HEK293 (cell line): ENCODE measurements at regions not wholly inside any gene's neighbourhood (a gene's known extent, or its start where the extent isn't known, plus 50 kb on each side); places are given as distances from the start of the nearest gene placed in this dataset.

ENCODE experiments used
- CTCF ChIA-PET: fragments of 350-600 bp; formaldehyde crosslinking; extraction: SDS; loops from one replicate; lab custom pipeline; 2021; ENCODE audit warnings: antibody characterized with exemption; lab: Yijun Ruan, JAX
- POLR2A ChIA-PET: fragments of 300-600 bp; formaldehyde crosslinking; extraction: SDS; loops from one replicate; lab custom pipeline; 2020; ENCODE audit warnings: antibody characterized with exemption, inconsistent platforms; lab: Yijun Ruan, JAX
- H3K27ac ChIP-seq: fragments of 200-500 bp; sonication (Bioruptor generic); 2 replicates; pipeline ENCODE4 v1.5.1; 2014; ENCODE audit warnings: low read depth, low read length, control low read depth, inconsistent platforms; ENCODE audit errors: extremely low read depth
- H3K36me3 ChIP-seq, 2 experiments: fragments of 200-500 bp in 1 of 2; sonication (Bioruptor generic) in 1 of 2; 1 replicate in 1 of 2; 2 replicates in 1 of 2; pipeline ENCODE4 v1.5.1; 2014 to 2017; ENCODE audit warnings: inconsistent platforms in 2 of 2, low read length in 2 of 2; ENCODE audit not compliant: control insufficient read depth in 2 of 2, insufficient read depth in 1 of 2
- H3K4me1 ChIP-seq: fragments of 200-500 bp; sonication (Bioruptor generic); 2 replicates; pipeline ENCODE4 v1.5.1; 2014; ENCODE audit warnings: mild to moderate bottlenecking, low read length, inconsistent platforms; ENCODE audit not compliant: control insufficient read depth, insufficient read depth
- H3K4me3 ChIP-seq: 2 replicates; pipeline ENCODE4 v1.5.1; 2011; ENCODE audit warnings: low read depth, mild to moderate bottlenecking, control low read depth, low read length, moderate library complexity
- H3K9me3 ChIP-seq: fragments of 200-500 bp; sonication (Bioruptor generic); 2 replicates; pipeline ENCODE4 v1.5.1; 2014; ENCODE audit warnings: low read depth, low read length, inconsistent platforms; ENCODE audit not compliant: control insufficient read depth, insufficient read depth
- HOXD13 ChIP-seq: sonication (generic); formaldehyde crosslinking; IDR thresholded peaks from 2 replicates; pipeline ENCODE4 v1.8.0; 2022; ENCODE audit warnings: missing genetic modification reagents, borderline replicate concordance
- INSM2 ChIP-seq: fragments of 450-650 bp; formaldehyde crosslinking; IDR thresholded peaks from 2 replicates; pipeline ENCODE4 v1.5.1; 2016; ENCODE audit warnings: missing biosample characterization, missing genetic modification characterization
- PATZ1 ChIP-seq: fragments of 450-650 bp; formaldehyde crosslinking; IDR thresholded peaks from 2 replicates; pipeline ENCODE4 v1.5.1; 2016; ENCODE audit warnings: missing biosample characterization, missing genetic modification characterization
- REPIN1 ChIP-seq: fragments of 450-650 bp; formaldehyde crosslinking; IDR thresholded peaks from 2 replicates; pipeline ENCODE4 v1.5.1; 2017; ENCODE audit warnings: missing biosample characterization, missing genetic modification characterization, low read depth
- SALL2 ChIP-seq: fragments of 450-650 bp; formaldehyde crosslinking; IDR thresholded peaks from 2 replicates; pipeline ENCODE4 v1.5.0; 2017; ENCODE audit warnings: missing biosample characterization, mild to moderate bottlenecking, missing genetic modification characterization, borderline replicate concordance
- ZBTB1 ChIP-seq: fragments of 450-650 bp; formaldehyde crosslinking; IDR thresholded peaks from 2 replicates; pipeline ENCODE4 v1.5.1; 2016; ENCODE audit warnings: missing biosample characterization, missing genetic modification characterization
- ZNF138 ChIP-seq: fragments of 450-650 bp; formaldehyde crosslinking; IDR thresholded peaks from 2 replicates; pipeline ENCODE4 v1.5.1; 2016; ENCODE audit warnings: missing biosample characterization, missing genetic modification characterization, borderline replicate concordance
- ZNF223 ChIP-seq: fragments of 450-650 bp; formaldehyde crosslinking; IDR thresholded peaks from 2 replicates; pipeline ENCODE4 v1.5.1; 2016; ENCODE audit warnings: missing biosample characterization, missing genetic modification characterization
- ZNF391 ChIP-seq: fragments of 450-650 bp; formaldehyde crosslinking; IDR thresholded peaks from 2 replicates; pipeline ENCODE4 v1.5.1; 2016; ENCODE audit warnings: low read depth, missing biosample characterization, missing genetic modification characterization, borderline replicate concordance
- ZNF544 ChIP-seq: fragments of 450-650 bp; formaldehyde crosslinking; IDR thresholded peaks from 2 replicates; pipeline ENCODE4 v1.5.0; 2017; ENCODE audit warnings: missing biosample characterization, missing genetic modification characterization
- ZNF555 ChIP-seq: fragments of 450-650 bp; formaldehyde crosslinking; conservative IDR thresholded peaks from 2 replicates; pipeline ENCODE4 v1.5.1; 2017; ENCODE audit warnings: missing biosample characterization, mild to moderate bottlenecking, missing genetic modification characterization, inconsistent platforms
- ZNF571 ChIP-seq: fragments of 450-650 bp; formaldehyde crosslinking; IDR thresholded peaks from 2 replicates; pipeline ENCODE4 v1.5.0; 2017; ENCODE audit warnings: missing biosample characterization, missing genetic modification characterization
- ZNF677 ChIP-seq: fragments of 450-650 bp; IDR thresholded peaks from 2 replicates; pipeline ENCODE4 v1.5.0; 2018; ENCODE audit warnings: missing biosample characterization, mild to moderate bottlenecking, missing genetic modification characterization, moderate library complexity
- ZNF747 ChIP-seq: fragments of 450-650 bp; formaldehyde crosslinking; IDR thresholded peaks from 2 replicates; pipeline ENCODE4 v1.5.1; 2016; ENCODE audit warnings: missing biosample characterization, missing genetic modification characterization
- TF ChIP-seq, protein P1 (sequence below): fragments of 450-650 bp; formaldehyde crosslinking; IDR thresholded peaks from 2 replicates; pipeline ENCODE4 v1.5.1; 2016; ENCODE audit warnings: missing biosample characterization, missing genetic modification characterization
- TF ChIP-seq, protein P2 (sequence below): fragments of 450-650 bp; formaldehyde crosslinking; IDR thresholded peaks from 2 replicates; pipeline ENCODE4 v1.5.1; 2017; ENCODE audit warnings: missing biosample characterization, missing genetic modification characterization
- TF ChIP-seq, protein P3 (sequence below): fragments of 450-650 bp; formaldehyde crosslinking; IDR thresholded peaks from 2 replicates; pipeline ENCODE4; 2016; ENCODE audit warnings: missing biosample characterization, missing genetic modification characterization
- TF ChIP-seq, protein P4 (sequence below): fragments of 450-650 bp; formaldehyde crosslinking; IDR thresholded peaks from 2 replicates; pipeline ENCODE4 v1.5.0; 2017; ENCODE audit warnings: missing biosample characterization, missing genetic modification characterization, borderline replicate concordance

- no peak for TF ChIP-seq REPIN1
These were observed 608.1 kb downstream of the SQOR start (continued) for GRCh38 chr15:46242935-46243334.

GRCh38 chr15:46251903-46252302, 617.1 kb downstream of the SQOR start:
- Histone ChIP-seq H3K36me3 (no peaks in the 10 kb centered on the region), H3K27ac (no peak overlapping the region), H3K4me3 (no peak overlapping the region), H3K9me3 (no peaks in the 10 kb centered on the region), H3K4me1 (no peaks in the 10 kb centered on the region)
- TF ChIP-seq ZBTB1 (tag by site-specific recombination) (no peak), ZNF677 (tag by site-specific recombination) (no peak), ZNF391 (tag by site-specific recombination) (no peak), ZNF571 (tag by site-specific recombination) (no peak), ZNF555 (tag by site-specific recombination) (no peak), ZNF138 (tag by site-specific recombination) (no peak), ZNF747 (tag by site-specific recombination) (no peak), ZNF544 (no peak), SALL2 (tag by site-specific recombination) (no peak), PATZ1 (no peak), HOXD13 (CRISPR knock-in tag) (no peak), INSM2 (tag by site-specific recombination) (no peak), ZNF223 (no peak)
- TF ChIP-seq, protein P1, sequence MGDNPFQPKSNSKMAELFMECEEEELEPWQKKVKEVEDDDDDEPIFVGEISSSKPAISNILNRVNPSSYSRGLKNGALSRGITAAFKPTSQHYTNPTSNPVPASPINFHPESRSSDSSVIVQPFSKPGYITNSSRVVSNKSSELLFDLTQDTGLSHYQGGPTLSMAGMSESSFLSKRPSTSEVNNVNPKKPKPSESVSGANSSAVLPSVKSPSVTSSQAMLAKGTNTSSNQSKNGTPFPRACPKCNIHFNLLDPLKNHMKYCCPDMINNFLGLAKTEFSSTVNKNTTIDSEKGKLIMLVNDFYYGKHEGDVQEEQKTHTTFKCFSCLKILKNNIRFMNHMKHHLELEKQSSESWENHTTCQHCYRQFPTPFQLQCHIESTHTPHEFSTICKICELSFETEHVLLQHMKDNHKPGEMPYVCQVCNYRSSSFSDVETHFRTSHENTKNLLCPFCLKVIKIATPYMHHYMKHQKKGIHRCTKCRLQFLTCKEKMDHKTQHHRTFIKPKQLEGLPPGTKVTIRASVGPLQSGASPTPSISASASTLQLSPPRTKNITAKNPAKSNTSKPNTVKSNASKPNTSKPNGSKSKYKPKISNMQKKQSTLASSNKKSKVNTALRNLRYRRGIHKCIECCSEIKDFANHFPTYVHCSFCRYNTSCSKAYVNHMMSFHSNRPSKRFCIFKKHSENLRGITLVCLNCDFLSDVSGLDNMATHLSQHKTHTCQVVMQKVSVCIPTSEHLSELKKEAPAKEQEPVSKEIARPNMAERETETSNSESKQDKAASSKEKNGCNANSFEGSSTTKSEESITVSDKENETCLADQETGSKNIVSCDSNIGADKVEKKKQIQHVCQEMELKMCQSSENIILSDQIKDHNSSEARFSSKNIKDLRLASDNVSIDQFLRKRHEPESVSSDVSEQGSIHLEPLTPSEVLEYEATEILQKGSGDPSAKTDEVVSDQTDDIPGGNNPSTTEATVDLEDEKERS (tag by site-specific recombination): no peak
- TF ChIP-seq, protein P2, sequence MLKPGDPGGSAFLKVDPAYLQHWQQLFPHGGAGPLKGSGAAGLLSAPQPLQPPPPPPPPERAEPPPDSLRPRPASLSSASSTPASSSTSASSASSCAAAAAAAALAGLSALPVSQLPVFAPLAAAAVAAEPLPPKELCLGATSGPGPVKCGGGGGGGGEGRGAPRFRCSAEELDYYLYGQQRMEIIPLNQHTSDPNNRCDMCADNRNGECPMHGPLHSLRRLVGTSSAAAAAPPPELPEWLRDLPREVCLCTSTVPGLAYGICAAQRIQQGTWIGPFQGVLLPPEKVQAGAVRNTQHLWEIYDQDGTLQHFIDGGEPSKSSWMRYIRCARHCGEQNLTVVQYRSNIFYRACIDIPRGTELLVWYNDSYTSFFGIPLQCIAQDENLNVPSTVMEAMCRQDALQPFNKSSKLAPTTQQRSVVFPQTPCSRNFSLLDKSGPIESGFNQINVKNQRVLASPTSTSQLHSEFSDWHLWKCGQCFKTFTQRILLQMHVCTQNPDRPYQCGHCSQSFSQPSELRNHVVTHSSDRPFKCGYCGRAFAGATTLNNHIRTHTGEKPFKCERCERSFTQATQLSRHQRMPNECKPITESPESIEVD: no peak
- TF ChIP-seq, protein P3, sequence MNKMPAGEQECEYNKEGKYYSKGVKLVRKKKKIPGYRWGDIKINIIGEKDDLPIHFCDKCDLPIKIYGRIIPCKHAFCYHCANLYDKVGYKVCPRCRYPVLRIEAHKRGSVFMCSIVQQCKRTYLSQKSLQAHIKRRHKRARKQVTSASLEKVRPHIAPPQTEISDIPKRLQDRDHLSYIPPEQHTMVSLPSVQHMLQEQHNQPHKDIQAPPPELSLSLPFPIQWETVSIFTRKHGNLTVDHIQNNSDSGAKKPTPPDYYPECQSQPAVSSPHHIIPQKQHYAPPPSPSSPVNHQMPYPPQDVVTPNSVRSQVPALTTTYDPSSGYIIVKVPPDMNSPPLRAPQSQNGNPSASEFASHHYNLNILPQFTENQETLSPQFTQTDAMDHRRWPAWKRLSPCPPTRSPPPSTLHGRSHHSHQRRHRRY (tag by site-specific recombination): no peak
- TF ChIP-seq, protein P4, sequence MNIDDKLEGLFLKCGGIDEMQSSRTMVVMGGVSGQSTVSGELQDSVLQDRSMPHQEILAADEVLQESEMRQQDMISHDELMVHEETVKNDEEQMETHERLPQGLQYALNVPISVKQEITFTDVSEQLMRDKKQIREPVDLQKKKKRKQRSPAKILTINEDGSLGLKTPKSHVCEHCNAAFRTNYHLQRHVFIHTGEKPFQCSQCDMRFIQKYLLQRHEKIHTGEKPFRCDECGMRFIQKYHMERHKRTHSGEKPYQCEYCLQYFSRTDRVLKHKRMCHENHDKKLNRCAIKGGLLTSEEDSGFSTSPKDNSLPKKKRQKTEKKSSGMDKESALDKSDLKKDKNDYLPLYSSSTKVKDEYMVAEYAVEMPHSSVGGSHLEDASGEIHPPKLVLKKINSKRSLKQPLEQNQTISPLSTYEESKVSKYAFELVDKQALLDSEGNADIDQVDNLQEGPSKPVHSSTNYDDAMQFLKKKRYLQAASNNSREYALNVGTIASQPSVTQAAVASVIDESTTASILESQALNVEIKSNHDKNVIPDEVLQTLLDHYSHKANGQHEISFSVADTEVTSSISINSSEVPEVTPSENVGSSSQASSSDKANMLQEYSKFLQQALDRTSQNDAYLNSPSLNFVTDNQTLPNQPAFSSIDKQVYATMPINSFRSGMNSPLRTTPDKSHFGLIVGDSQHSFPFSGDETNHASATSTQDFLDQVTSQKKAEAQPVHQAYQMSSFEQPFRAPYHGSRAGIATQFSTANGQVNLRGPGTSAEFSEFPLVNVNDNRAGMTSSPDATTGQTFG: no peak
- CTCF ChIA-PET: no interaction called here
- POLR2A ChIA-PET: no interaction called here
